ENCODE measurements at regions not wholly inside any gene's neighbourhood (a gene's known extent, or its start where the extent isn't known, plus 50 kb on each side); places are given as distances from the start of the nearest gene placed in this dataset.

GRCh38 chr3:81437683-81438082 lies 323.8 kb downstream of the GBE1 start:
- TF ChIP-seq CTCF (IDR thresholded peaks at IDR 0.05), result no peak
- no peak for TF ChIP-seq POLR2A (IDR thresholded peaks at IDR 0.05)
